ENCODE measurements at regions not wholly inside any gene's neighbourhood (a gene's known extent, or its start where the extent isn't known, plus 50 kb on each side); places are given as distances from the start of the nearest gene placed in this dataset.

DNA sequence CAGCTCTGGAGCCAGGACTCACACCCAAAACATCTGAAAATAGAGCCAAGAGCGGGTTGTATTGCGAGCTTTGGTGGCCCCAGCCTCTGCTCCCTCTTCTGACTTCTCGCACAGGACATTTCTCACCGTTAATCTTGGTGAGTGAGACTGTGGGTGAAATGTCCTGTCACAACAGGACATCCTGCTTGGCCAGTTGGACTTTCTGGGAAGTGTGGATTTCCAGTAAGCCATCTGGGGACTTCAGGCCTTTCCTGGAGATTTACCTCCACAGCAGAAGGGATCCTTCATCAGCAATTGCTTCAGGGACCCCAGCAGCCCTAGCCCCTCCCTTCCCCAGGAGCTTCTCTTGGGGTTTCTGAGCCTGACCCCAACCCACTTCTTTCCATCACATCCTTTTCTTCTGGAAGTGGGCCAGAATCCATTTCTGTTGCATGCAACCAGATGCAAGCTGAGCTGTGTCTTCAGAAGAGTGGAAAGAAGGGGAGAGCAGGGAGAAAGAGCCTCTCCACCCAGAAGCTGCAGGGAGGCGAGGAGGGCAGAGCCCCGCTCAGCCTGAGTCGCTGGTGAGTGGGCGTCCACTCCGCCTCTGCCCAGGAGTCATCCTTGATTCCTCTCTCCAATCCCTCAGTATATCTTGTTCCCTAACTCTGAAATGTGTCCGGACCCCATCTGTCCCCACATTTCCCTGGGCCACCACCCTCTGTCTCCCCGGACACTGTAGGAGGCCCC lies 50.3 kb upstream of the GADD45G start:
- DNase-seq = no peak
- Histone ChIP-seq H3K4me3 (ENCODE audit: low read depth, low read length) (no peak overlapping the region), H3K4me1 (no peaks in the 10 kb centered on the region), H3K36me3 (no peaks in the 10 kb centered on the region), H3K27me3 (no peaks in the 10 kb centered on the region), H3K9me3 (no peaks in the 10 kb centered on the region)
- TF ChIP-seq, protein P1, sequence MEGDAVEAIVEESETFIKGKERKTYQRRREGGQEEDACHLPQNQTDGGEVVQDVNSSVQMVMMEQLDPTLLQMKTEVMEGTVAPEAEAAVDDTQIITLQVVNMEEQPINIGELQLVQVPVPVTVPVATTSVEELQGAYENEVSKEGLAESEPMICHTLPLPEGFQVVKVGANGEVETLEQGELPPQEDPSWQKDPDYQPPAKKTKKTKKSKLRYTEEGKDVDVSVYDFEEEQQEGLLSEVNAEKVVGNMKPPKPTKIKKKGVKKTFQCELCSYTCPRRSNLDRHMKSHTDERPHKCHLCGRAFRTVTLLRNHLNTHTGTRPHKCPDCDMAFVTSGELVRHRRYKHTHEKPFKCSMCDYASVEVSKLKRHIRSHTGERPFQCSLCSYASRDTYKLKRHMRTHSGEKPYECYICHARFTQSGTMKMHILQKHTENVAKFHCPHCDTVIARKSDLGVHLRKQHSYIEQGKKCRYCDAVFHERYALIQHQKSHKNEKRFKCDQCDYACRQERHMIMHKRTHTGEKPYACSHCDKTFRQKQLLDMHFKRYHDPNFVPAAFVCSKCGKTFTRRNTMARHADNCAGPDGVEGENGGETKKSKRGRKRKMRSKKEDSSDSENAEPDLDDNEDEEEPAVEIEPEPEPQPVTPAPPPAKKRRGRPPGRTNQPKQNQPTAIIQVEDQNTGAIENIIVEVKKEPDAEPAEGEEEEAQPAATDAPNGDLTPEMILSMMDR (IDR thresholded peaks at IDR 0.05; ENCODE audit: low read depth, low read length) = no peak

DNA sequence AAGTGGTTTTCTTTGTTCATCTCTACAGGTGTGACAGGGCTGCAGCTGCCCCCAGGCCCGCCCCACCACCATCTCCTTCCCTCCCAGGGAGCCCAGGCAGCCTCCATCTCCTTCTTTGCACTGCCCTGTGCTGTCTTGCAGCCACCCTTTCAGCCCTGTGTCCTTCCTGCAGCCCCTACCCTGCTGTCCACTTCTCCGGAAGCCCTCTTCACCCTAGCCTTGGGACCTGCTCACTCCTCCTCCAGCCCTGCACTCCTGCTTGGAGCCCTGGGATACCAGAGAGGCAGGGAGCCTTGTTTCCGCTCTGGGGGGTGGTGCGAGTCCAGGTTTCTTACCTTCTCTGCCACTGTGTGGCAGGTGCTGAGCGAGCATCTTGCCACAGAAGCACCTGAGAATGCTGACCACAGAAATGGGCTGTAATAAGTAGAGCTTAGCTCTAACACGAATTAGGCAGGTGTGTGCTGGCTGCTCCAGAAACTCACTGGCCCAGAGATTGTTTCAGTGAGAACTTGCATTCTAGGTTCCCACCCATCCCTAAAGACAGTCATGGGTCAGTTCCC lies 51.3 kb upstream of the GADD45G start:
- no peaks in the 10 kb centered on the region for H3K4me1 ChIP-seq
- H3K27me3 ChIP-seq = no peaks in the 10 kb centered on the region
- H3K9me3 ChIP-seq = no peaks in the 10 kb centered on the region
- no peak overlapping the region for H3K4me3 ChIP-seq (ENCODE audit: low read depth, low read length)
- TF ChIP-seq, protein P1 (IDR thresholded peaks at IDR 0.05; ENCODE audit: low read depth, low read length) = no peak
- H3K36me3 ChIP-seq = no peaks in the 10 kb centered on the region
- no peak for DNase-seq

DNA sequence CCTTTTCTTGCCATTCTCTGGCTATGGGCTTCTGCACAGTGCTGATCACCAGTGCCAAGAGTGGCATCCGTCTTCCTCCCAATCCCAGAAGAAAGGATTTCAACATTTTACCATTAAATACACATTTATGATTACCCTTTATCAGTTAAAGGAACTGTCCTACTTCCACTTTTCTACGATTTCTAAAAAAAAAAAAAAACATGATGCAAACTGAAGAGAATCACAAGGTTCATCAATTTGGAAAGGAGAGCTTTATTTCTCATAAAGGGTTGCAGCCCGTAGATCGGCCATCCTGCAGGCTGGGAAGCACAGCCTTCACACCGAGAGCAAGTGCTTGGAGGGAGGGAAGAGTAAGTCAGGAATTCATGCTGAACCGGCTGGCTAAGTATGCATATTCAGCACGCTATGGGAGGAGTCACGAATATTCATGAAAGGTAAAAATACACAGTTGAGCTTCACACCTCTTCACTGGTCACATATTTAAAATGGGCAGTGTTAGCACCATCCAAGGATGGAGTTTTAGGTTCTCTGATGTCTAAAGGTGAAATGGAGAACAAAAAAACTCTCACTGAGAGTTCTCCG lies 52.5 kb upstream of the SEMA4D start:
- no peak for DNase-seq

DNA sequence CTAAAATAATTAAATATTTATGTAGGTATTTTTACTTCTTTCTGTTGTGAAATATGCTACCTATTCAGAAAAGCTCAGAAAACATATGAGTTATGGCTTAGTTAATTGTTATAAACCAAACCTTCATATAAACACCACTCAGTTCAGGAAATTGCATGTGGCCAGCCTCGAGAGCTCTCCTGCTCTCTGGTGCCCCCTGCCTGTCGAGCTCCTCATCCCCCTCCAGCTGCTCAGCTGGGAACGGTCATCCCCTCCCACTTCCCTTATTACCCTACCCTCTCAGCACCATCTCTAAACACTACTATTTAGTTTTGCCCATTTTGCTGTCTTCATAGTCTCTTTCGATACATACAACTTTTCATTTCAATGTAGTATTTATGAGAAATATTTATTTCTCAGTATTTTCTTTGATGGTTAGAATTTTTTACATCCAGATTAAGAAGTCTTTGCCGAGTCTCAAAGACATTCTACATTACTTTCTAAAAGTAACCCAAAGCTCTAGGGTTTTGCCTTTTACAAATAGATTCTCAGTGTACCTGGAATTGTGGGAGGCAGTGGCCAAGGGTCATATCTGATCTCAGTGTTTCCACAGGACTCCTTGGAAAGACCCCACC lies 51.2 kb upstream of the SEMA4D start:
- Histone ChIP-seq H3K36me3 (no peaks in the 10 kb centered on the region), H3K27me3 (no peaks in the 10 kb centered on the region), H3K4me3 (ENCODE audit: low read depth, low read length) (no peak overlapping the region), H3K4me1 (no peaks in the 10 kb centered on the region), H3K9me3 (no peaks in the 10 kb centered on the region)
- DNase-seq = peak; percentile 83
- TF ChIP-seq, protein P1 (IDR thresholded peaks at IDR 0.05; ENCODE audit: low read depth, low read length) = peak; percentile 99

More for the DNA sequence above, 52.5 kb upstream of the SEMA4D start:
- Histone ChIP-seq H3K27me3 (no peaks in the 10 kb centered on the region), H3K9me3 (no peaks in the 10 kb centered on the region), H3K4me1 (no peaks in the 10 kb centered on the region), H3K4me3 (ENCODE audit: low read depth, low read length) (no peak overlapping the region), H3K36me3 (no peaks in the 10 kb centered on the region)
- TF ChIP-seq, protein P1 (IDR thresholded peaks at IDR 0.05; ENCODE audit: low read depth, low read length) = no peak

DNA sequence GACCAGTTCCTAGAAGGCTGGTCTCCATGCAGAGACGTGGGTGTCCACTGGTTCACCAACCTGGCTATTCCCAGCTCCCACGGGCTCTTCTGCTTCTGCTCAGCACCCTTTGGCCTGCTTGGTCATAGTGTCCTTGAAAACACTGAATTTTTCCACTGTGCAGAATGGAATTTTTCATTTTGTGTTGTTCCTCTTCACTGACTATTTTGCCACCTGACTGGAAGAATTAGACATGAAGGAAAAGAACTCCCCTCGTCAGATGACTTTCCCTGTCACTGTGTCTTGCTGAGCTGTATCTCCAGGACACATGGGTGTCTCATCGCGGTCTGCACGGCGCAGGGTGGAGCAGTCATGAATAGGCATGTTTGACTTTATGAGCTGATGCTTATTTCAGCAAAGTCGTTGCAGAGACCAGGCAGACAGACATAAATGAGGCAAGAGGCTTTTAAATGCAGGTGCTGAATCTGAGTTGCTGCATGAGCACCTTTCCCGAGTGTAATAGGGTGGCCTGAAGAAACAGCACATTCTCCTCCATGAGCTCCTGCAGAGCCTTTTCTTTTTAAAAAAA lies 50.2 kb upstream of the SEMA4D start:
- H3K27me3 ChIP-seq = no peaks in the 10 kb centered on the region
- H3K4me1 ChIP-seq = no peaks in the 10 kb centered on the region
- no peak overlapping the region for H3K4me3 ChIP-seq (ENCODE audit: low read depth, low read length)
- no peak for DNase-seq
- no peaks in the 10 kb centered on the region for H3K36me3 ChIP-seq
- no peaks in the 10 kb centered on the region for H3K9me3 ChIP-seq
- TF ChIP-seq, protein P1 (IDR thresholded peaks at IDR 0.05; ENCODE audit: low read depth, low read length) = no peak
